OCI-LY1 (cell line): ENCODE measurements at regions not wholly inside any gene's neighbourhood (a gene's known extent, or its start where the extent isn't known, plus 50 kb on each side); places are given as distances from the start of the nearest gene placed in this dataset.

Experiments used
- H2AFZ ChIP-seq: fragments of 200-600 bp; sonication (generic), shearing (Covaris generic); 2 replicates; pipeline ENCODE4 v1.6.0; 2014; ENCODE audit warnings: antibody characterized with exemption, mild to moderate bottlenecking, low read length
- H3F3A ChIP-seq: fragments of 200-600 bp; sonication (generic), shearing (Covaris generic); 2 replicates; pipeline ENCODE4 v1.6.0; 2014; ENCODE audit warnings: mild to moderate bottlenecking, antibody characterized with exemption, low read length, moderate library complexity; ENCODE audit not compliant: insufficient read depth
- H3K27ac ChIP-seq: fragments of 200-600 bp; sonication (generic); 2 replicates; pipeline ENCODE4 v1.5.1; 2014; ENCODE audit warnings: low read length, mixed run types, mild to moderate bottlenecking, low read depth; ENCODE audit not compliant: poor library complexity, severe bottlenecking
- H3K27me3 ChIP-seq: fragments of 200-600 bp; sonication (generic); 2 replicates; pipeline ENCODE4 v1.6.0; 2014; ENCODE audit warnings: antibody characterized with exemption, mild to moderate bottlenecking, low read length, moderate library complexity; ENCODE audit not compliant: insufficient read depth
- H3K36me3 ChIP-seq: fragments of 200-600 bp; sonication (generic); 2 replicates; pipeline ENCODE4 v1.6.1; 2014; ENCODE audit warnings: mild to moderate bottlenecking, antibody characterized with exemption, low read length, moderate library complexity, mixed read lengths; ENCODE audit not compliant: insufficient read depth
- H3K4me1 ChIP-seq: fragments of 200-600 bp; sonication (generic); 2 replicates; pipeline ENCODE4 v1.5.1; 2014; ENCODE audit warnings: mild to moderate bottlenecking, low read length, moderate library complexity; ENCODE audit not compliant: insufficient read depth, severe bottlenecking
- H3K4me2 ChIP-seq: fragments of 200-600 bp; sonication (generic), shearing (Covaris generic); 2 replicates; pipeline ENCODE4 v1.6.1; 2014; ENCODE audit warnings: low read length
- H3K4me3 ChIP-seq: fragments of 200-600 bp; sonication (generic); 2 replicates; pipeline ENCODE4 v1.5.1; 2014; ENCODE audit warnings: low read length, low read depth, mild to moderate bottlenecking, mixed read lengths; ENCODE audit not compliant: poor library complexity, severe bottlenecking
- H3K79me2 ChIP-seq: fragments of 200-600 bp; shearing (Covaris generic); 2 replicates; pipeline ENCODE4 v1.6.1; 2016; ENCODE audit warnings: mixed run types, low read length, mixed read lengths; ENCODE audit not compliant: insufficient read depth
- H3K9ac ChIP-seq: fragments of 200-600 bp; sonication (generic), shearing (Covaris generic); 2 replicates; pipeline ENCODE4 v1.6.1; 2014; ENCODE audit warnings: mild to moderate bottlenecking, low read length, mixed read lengths
- H3K9me2 ChIP-seq: fragments of 200-600 bp; sonication (generic), shearing (Covaris generic); 2 replicates; pipeline ENCODE4 v1.6.1; 2014; ENCODE audit warnings: low read depth, mild to moderate bottlenecking, low read length, mixed read lengths
- H3K9me3 ChIP-seq: fragments of 200-600 bp; shearing (Covaris generic); 2 replicates; pipeline ENCODE4 v1.6.1; 2014; ENCODE audit warnings: low read length, mixed read lengths
- H4K20me1 ChIP-seq: fragments of 200-600 bp; sonication (generic), shearing (Covaris generic); 2 replicates; pipeline ENCODE4 v1.6.0; 2016; ENCODE audit warnings: mild to moderate bottlenecking, low read length; ENCODE audit not compliant: insufficient read depth
- CTCF ChIP-seq: fragments of 200-600 bp; sonication (generic), shearing (Covaris generic); IDR thresholded peaks from 2 replicates; pipeline ENCODE4 v1.5.1; 2017; ENCODE audit warnings: mild to moderate bottlenecking, antibody characterized with exemption, low read length, moderate library complexity, mixed read lengths
- EZH2 ChIP-seq: fragments of 200-600 bp; sonication (generic), shearing (Covaris generic); IDR thresholded peaks from 2 replicates; pipeline ENCODE4 v1.8.0; 2017; ENCODE audit warnings: borderline replicate concordance, mixed run types, mild to moderate bottlenecking, antibody characterized with exemption, low read length, moderate library complexity, mixed read lengths

- Histone ChIP-seq H3F3A (no peaks in the 10 kb centered on the region), H4K20me1 (no peaks in the 10 kb centered on the region), H3K4me1 (peaks cover 43% of the 10 kb centered on the region), H2AFZ (no peak overlapping the region), H3K36me3 (no peaks in the 10 kb centered on the region), H3K9ac (no peak overlapping the region), H3K79me2 (no peaks in the 10 kb centered on the region), H3K9me2 (no peaks in the 10 kb centered on the region), H3K9me3 (no peaks in the 10 kb centered on the region), H3K27me3 (no peaks in the 10 kb centered on the region), H3K27ac (no peak overlapping the region), H3K4me2 (no peak overlapping the region), H3K4me3 (no peak overlapping the region)
- TF ChIP-seq EZH2 = no peak
- TF ChIP-seq CTCF = no peak
These were observed 64.8 kb upstream of the ATP5PO start for GRCh38 chr21:33980276-33980916.

- Histone ChIP-seq H3K4me2 (no peak overlapping the region), H3K4me1 (peaks cover 51% of the 10 kb centered on the region), H2AFZ (no peak overlapping the region)
These were observed 63.0 kb upstream of the ATP5PO start for GRCh38 chr21:33978585-33978984.

DNA sequence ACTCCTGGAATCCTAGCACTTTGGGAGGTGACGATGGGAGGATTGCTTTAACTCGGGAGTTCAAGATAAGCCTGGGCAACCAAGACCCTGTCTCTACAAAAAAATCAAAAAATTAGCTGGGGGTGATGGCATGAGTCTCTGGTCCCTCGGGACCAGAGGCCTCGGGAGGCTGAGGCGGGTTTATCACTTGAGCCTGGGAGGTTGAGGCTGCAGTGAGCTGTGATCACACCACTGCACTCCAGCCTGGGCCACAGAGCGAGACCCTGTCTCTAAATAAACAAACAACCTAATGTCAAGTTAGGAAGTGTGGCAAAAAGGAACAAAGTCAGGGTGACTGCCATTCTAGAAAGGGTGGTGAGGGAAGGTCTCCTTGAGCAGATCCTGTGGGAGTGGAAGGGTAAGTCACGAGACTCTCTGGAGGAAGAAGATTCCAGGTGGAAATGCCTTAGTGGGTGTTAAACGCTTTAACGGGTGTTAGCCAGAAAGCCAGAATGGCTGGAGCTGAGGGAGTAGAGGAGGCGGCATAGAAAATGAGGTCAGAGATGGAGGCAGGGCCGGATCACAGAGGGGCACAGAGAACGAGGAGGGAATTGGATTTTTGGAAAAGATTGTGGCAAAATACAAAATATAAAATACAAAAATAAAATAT is 62.2 kb upstream of the ATP5PO start:
- Histone ChIP-seq H3K27me3 (no peaks in the 10 kb centered on the region), H3K4me3 (no peak overlapping the region), H3K36me3 (no peaks in the 10 kb centered on the region), H3F3A (no peaks in the 10 kb centered on the region), H3K4me2 (peak overlapping the region; percentile 60; the same call in 1 of the 2 replicates), H3K79me2 (no peaks in the 10 kb centered on the region), H3K4me1 (peaks cover 48% of the 10 kb centered on the region), H3K9me2 (no peaks in the 10 kb centered on the region), H2AFZ (no peak overlapping the region), H3K9me3 (no peaks in the 10 kb centered on the region), H4K20me1 (no peaks in the 10 kb centered on the region), H3K9ac (peak overlapping the region; percentile 59; the same call in 1 of the 2 replicates), H3K27ac (peak overlapping the region; percentile 97)
- TF ChIP-seq CTCF = no peak

More at GRCh38 chr21:33978585-33978984, 63.0 kb upstream of the ATP5PO start:
- Histone ChIP-seq H3K27ac (no peak overlapping the region), H3K9ac (no peak overlapping the region), H3F3A (no peaks in the 10 kb centered on the region), H3K36me3 (no peaks in the 10 kb centered on the region), H3K27me3 (no peaks in the 10 kb centered on the region), H3K4me3 (no peak overlapping the region), H3K79me2 (no peaks in the 10 kb centered on the region), H3K9me3 (no peaks in the 10 kb centered on the region), H4K20me1 (no peaks in the 10 kb centered on the region), H3K9me2 (no peaks in the 10 kb centered on the region)
- TF ChIP-seq CTCF (no peak), EZH2 (no peak)
